Hepatocyte (in vitro differentiated cells): ENCODE measurements at regions not wholly inside any gene's neighbourhood (a gene's known extent, or its start where the extent isn't known, plus 50 kb on each side); places are given as distances from the start of the nearest gene placed in this dataset.

Source experiments
- CTCF ChIP-seq: fragments of 200-600 bp; sonication (generic); IDR thresholded peaks from 2 replicates; pipeline ENCODE4 v1.5.1; 2016; ENCODE audit warnings: antibody characterized with exemption, mild to moderate bottlenecking; ENCODE audit not compliant: poor library complexity
- EZH2 ChIP-seq: fragments of 200-600 bp; sonication (generic); IDR thresholded peaks from 2 replicates; pipeline ENCODE4 v1.6.1; 2016; ENCODE audit warnings: antibody characterized with exemption, mild to moderate bottlenecking, borderline replicate concordance
- EZH2phosphoT487 ChIP-seq: fragments of 200-600 bp; sonication (generic); IDR thresholded peaks from one replicate; pipeline ENCODE4 v1.6.1; 2018; ENCODE audit warnings: antibody characterized with exemption, mild to moderate bottlenecking, low read depth, moderate library complexity; ENCODE audit not compliant: unreplicated experiment, severe bottlenecking

DNA sequence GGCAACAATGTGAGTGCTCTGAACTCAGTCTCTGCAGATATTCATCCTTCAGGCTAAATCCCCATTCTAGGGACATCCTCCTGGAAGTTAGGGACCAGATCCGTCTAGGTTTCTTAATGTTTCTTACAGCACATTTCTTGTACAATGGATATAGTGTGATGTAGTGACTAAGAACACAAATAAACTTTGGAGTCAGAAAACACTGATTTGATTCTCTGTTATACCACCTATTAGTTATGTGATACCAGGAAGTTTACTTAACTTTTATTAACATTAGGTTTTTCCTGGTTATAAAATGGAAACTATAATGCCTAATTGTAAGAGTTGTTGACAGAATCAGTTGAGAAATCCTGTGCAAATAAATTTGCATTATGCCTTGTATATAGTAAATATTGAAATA is 57.6 kb upstream of the KCNQ5 start:
- TF ChIP-seq CTCF (no peak), EZH2 (no peak), EZH2phosphoT487 (no peak)
